ENCODE measurements at regions not wholly inside any gene's neighbourhood (a gene's known extent, or its start where the extent isn't known, plus 50 kb on each side); places are given as distances from the start of the nearest gene placed in this dataset.
A peak's percentile ranks its signal among the peaks of the same experiment; 100 is the strongest.

DNA sequence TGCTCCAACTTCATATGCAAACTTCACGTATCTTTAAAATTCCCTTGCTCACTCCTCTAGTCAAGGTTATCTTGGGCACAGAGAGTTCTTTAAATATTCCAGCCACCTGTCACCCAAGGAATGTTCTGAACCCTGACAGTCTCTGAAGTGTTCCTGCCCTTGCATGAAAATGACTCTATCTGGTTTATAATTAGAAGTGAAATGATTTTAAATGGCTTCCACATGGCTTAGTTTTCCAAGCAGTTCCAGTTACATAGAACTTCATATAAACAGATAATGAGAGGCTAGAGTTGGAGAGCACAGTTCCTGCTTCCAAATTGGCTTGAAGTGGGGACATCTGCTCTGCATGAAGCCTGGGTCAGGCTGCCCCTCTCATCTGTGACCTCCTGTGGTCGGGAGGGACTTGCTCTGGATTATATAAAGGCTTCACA lies 81.9 kb downstream of the SLC4A3 start:
- in situ Hi-C loops (cut with HindIII; ENCODE audit: low pct_ligation_motif_present, low sequenced_read_pairs) = no loop called here
- DNase-seq = no peak

GRCh38 chr2:219713110-219713509 lies 85.7 kb downstream of the SLC4A3 start:
- in situ Hi-C loops (cut with HindIII; ENCODE audit: low pct_ligation_motif_present, low sequenced_read_pairs) = no loop called here
- Histone ChIP-seq H3K36me3 (replicated peaks) (no peaks in the 10 kb centered on the region), H3K27me3 (replicated peaks) (no peaks in the 10 kb centered on the region), H3K4me3 (ENCODE audit: low read depth, low read length) (no peak overlapping the region), H3K27ac (no peak overlapping the region)
- DNase-seq = peak; percentile 50
- TF ChIP-seq, protein P1, sequence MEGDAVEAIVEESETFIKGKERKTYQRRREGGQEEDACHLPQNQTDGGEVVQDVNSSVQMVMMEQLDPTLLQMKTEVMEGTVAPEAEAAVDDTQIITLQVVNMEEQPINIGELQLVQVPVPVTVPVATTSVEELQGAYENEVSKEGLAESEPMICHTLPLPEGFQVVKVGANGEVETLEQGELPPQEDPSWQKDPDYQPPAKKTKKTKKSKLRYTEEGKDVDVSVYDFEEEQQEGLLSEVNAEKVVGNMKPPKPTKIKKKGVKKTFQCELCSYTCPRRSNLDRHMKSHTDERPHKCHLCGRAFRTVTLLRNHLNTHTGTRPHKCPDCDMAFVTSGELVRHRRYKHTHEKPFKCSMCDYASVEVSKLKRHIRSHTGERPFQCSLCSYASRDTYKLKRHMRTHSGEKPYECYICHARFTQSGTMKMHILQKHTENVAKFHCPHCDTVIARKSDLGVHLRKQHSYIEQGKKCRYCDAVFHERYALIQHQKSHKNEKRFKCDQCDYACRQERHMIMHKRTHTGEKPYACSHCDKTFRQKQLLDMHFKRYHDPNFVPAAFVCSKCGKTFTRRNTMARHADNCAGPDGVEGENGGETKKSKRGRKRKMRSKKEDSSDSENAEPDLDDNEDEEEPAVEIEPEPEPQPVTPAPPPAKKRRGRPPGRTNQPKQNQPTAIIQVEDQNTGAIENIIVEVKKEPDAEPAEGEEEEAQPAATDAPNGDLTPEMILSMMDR (IDR thresholded peaks at IDR 0.05; ENCODE audit: low read depth, low read length, missing control alignments) = no peak

More for the DNA sequence above, 81.9 kb downstream of the SLC4A3 start:
- no peak overlapping the region for H3K27ac ChIP-seq
- no peak overlapping the region for H3K4me3 ChIP-seq (ENCODE audit: low read depth, low read length)
- no peaks in the 10 kb centered on the region for H3K36me3 ChIP-seq (replicated peaks)
- no peaks in the 10 kb centered on the region for H3K27me3 ChIP-seq (replicated peaks)
- TF ChIP-seq, protein P1 (IDR thresholded peaks at IDR 0.05; ENCODE audit: low read depth, low read length, missing control alignments) = no peak

DNA sequence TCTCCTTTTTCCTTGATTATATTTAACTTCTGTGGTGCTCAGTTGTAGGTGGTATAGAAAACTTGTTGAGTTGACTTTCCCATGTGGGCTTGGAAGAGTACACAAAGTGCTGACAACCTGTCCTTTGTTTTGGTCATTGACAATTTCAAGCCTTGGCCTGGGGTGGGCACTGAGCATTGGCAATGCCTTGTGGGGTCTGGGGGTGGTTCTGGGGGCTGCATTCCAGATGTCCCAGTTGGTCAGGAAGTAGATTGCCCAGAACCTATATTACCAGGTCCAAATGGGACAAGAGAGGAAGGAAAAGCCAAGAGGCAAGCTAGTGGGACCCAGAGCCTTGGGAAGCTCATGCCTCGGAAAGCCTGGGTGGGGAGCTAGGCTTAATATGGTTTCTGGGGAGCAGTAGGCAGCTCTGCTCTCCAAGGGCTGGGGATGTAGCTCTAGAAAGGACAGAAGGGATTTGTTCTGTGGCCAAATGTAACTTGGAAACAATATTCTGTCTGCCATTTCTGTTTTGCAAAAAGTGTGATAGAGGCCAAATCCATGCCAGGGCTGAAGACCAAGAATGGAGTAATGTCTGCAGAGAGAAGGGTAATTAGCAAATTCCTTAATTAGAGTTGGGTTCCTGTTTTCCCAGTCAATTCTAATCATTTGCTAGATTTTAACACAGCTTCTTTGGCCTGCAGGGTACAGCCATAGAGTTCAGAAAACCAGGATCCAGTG lies 87.4 kb downstream of the SLC4A3 start:
- Histone ChIP-seq H3K4me3 (ENCODE audit: low read depth, low read length) (no peak overlapping the region), H3K27ac (no peak overlapping the region), H3K27me3 (replicated peaks) (no peaks in the 10 kb centered on the region), H3K36me3 (replicated peaks) (no peaks in the 10 kb centered on the region)
- in situ Hi-C loops (cut with HindIII; ENCODE audit: low pct_ligation_motif_present, low sequenced_read_pairs) = no loop called here
- DNase-seq = no peak
- TF ChIP-seq, protein P1 (IDR thresholded peaks at IDR 0.05; ENCODE audit: low read depth, low read length, missing control alignments) = no peak

- Histone ChIP-seq H3K27me3 (replicated peaks) (no peaks in the 10 kb centered on the region), H3K36me3 (replicated peaks) (no peaks in the 10 kb centered on the region), H3K27ac (no peak overlapping the region), H3K4me3 (ENCODE audit: low read depth, low read length) (no peak overlapping the region)
- TF ChIP-seq, protein P1 (IDR thresholded peaks at IDR 0.05; ENCODE audit: low read depth, low read length, missing control alignments) = no peak
- in situ Hi-C loops (cut with HindIII; ENCODE audit: low pct_ligation_motif_present, low sequenced_read_pairs) = no loop called here
- DNase-seq = no peak
Measured at GRCh38 chr2:219718066-219718465, 90.6 kb downstream of the SLC4A3 start.

DNA sequence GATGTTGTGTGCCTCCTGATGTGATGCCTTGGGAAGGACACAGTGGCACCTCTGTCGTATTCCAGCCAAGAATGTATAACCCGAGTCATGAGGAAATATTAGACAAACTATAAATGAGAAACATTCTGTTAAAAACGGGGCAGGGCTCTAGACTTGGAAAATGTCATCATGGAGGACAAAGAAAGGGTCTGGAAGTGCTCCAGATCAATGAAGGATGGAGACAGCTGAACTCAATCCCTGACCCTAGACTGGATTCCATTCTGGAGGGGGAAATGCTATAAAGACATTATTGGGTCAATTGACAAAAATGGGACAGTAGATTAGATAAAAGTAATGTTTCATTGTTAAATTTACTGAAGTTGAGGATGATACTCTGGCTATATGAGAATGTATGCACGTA lies 92.1 kb downstream of the SLC4A3 start:
- TF ChIP-seq, protein P1 (IDR thresholded peaks at IDR 0.05; ENCODE audit: low read depth, low read length, missing control alignments) = no peak
- Histone ChIP-seq H3K36me3 (replicated peaks) (no peaks in the 10 kb centered on the region), H3K27me3 (replicated peaks) (no peaks in the 10 kb centered on the region), H3K4me3 (ENCODE audit: low read depth, low read length) (no peak overlapping the region), H3K27ac (no peak overlapping the region)
- in situ Hi-C loops (cut with HindIII; ENCODE audit: low pct_ligation_motif_present, low sequenced_read_pairs) = no loop called here
- DNase-seq = no peak

- in situ Hi-C loops (cut with HindIII; ENCODE audit: low pct_ligation_motif_present, low sequenced_read_pairs) = no loop called here
- Histone ChIP-seq H3K27me3 (replicated peaks) (no peaks in the 10 kb centered on the region), H3K36me3 (replicated peaks) (no peaks in the 10 kb centered on the region), H3K4me3 (ENCODE audit: low read depth, low read length) (no peak overlapping the region), H3K27ac (no peak overlapping the region)
- no peak for DNase-seq
- TF ChIP-seq, protein P1 (IDR thresholded peaks at IDR 0.05; ENCODE audit: low read depth, low read length, missing control alignments) = no peak
Measured at GRCh38 chr2:219720956-219721355, 93.5 kb downstream of the SLC4A3 start.
